CD4-positive, CD25-positive, alpha-beta regulatory T cell (primary cell): ENCODE measurements at regions not wholly inside any gene's neighbourhood (a gene's known extent, or its start where the extent isn't known, plus 50 kb on each side); places are given as distances from the start of the nearest gene placed in this dataset.
A peak's percentile ranks its signal among the peaks of the same experiment; 100 is the strongest.

Source experiments
- ATAC-seq, 2 donors: fragments of 150-1000 bp; cut with Tn5 transposase; one replicate each; pipeline ENCODE4 v1.10.0; 2021; ENCODE audit warnings: low read depth in 2 of 2, moderate number of reproducible peaks in 2 of 2, moderate library complexity in 1 of 2
- DNase-seq, 3 donors: peaks; one replicate each; pipeline versions ENCODE4 v3.0.0 to v3.0.0-alpha.2; 2012 to 2022; ENCODE audit warnings: mixed read lengths in 1 of 3
- H3K27ac ChIP-seq: one replicate; pipeline ENCODE4 v1.7.0; 2013; ENCODE audit warnings: mild to moderate bottlenecking, low read length; ENCODE audit not compliant: insufficient read depth, poor library complexity, severe bottlenecking
- H3K27me3 ChIP-seq: one replicate; pipeline ENCODE4 v1.7.0; 2013; ENCODE audit warnings: low read length; ENCODE audit not compliant: control insufficient read depth, insufficient read depth
- H3K36me3 ChIP-seq: one replicate; pipeline ENCODE4 v1.7.0; 2013; ENCODE audit warnings: mild to moderate bottlenecking, low read length, moderate library complexity; ENCODE audit not compliant: control insufficient read depth, insufficient read depth
- H3K4me1 ChIP-seq: 2 replicates; pipeline ENCODE4 v1.7.0; 2013; ENCODE audit warnings: mild to moderate bottlenecking, low read length; ENCODE audit not compliant: insufficient read depth, control insufficient read depth, poor library complexity, severe bottlenecking
- H3K4me3 ChIP-seq: one replicate; pipeline ENCODE4 v1.7.0; 2013; ENCODE audit warnings: low read depth, mild to moderate bottlenecking, low read length, moderate library complexity
- H3K9me3 ChIP-seq, 2 experiments: 1 replicate in 1 of 2; 2 replicates in 1 of 2; pipeline ENCODE4 v1.7.0; 2013; ENCODE audit warnings: low read length in 2 of 2, mild to moderate bottlenecking in 1 of 2, moderate library complexity in 1 of 2; ENCODE audit not compliant: control insufficient read depth in 2 of 2
- H3K27ac Mint-ChIP-seq, 3 donors: one replicate each; pipeline ENCODE4 v1.8.0; 2020 to 2022; ENCODE audit warnings: mild to moderate bottlenecking in 3 of 3, mixed read lengths in 3 of 3, moderate library complexity in 2 of 3
- H3K27me3 Mint-ChIP-seq: one replicate; pipeline ENCODE4 v1.8.0; 2022; ENCODE audit warnings: mild to moderate bottlenecking, mixed read lengths
- H3K36me3 Mint-ChIP-seq: one replicate; pipeline ENCODE4 v1.8.0; 2020; ENCODE audit warnings: mixed read lengths
- H3K4me1 Mint-ChIP-seq, 4 donors: one replicate each; pipeline ENCODE4 v1.8.0; 2020 to 2022; ENCODE audit warnings: mixed read lengths in 4 of 4, mild to moderate bottlenecking in 1 of 4
- H3K4me3 Mint-ChIP-seq, 4 donors: one replicate each; pipeline ENCODE4 v1.8.0; 2020 to 2022; ENCODE audit warnings: mild to moderate bottlenecking in 4 of 4, mixed read lengths in 4 of 4, moderate library complexity in 3 of 4
- H3K9me3 Mint-ChIP-seq, 7 donors: one replicate each; pipeline ENCODE4 v1.8.0; 2020 to 2022; ENCODE audit warnings: mixed read lengths in 7 of 7, mild to moderate bottlenecking in 3 of 7, moderate library complexity in 2 of 7

DNA sequence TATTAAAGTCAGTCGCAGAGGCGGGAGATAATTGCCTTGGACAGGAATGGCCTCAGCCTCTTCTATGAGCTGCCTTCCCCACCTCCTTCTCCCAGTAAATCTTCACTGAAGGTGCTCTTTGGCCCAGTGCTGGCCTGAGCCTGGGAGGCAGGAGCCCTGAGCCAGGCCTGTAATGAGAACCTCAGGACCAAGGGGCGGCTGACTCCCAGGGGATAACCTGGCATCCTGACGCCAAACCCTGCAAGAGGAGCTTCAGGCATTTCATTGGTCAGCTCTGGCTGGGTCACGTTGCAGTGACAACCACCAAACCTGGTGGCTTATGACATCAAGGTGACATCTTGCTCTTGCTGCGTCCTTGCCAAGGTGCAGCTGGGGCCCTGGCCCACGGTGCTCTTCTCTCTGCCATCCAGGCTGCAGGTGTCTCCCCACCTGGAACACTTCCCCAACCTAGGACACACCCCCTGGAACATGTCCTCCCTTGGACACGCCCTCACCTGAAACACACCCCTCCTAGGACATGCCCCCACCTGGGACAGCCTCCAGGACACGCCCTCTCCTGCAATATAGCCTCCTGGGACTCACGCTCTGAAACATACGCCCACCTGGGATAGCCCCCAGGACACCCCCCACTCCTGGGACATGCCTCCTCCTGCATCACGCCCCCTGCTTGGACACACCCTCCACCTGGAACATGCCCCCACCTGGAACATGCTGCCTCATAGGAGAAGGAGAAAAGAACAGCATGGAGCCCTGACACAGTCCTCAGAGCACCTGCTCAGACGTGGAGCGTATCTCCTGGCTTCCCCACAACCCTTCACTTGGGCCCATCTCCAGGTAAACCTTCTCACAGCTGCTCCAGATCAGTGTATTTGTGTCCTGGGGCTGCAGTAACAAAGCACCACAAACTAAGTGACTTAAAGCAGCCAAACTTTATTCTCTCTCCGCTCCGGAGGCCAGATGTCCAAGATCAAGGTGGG lies 333.6 kb downstream of the NPHP4 start:
- peaks cover 0 to 3% (median 0%) of the 10 kb centered on the region in 7 donors for H3K9me3 Mint-ChIP-seq
- peaks cover 0 to 3% (median under 1%) of the 10 kb centered on the region in 4 donors for H3K4me1 Mint-ChIP-seq
- no peak overlapping the region for H3K27ac ChIP-seq
- no peaks in the 10 kb centered on the region for H3K36me3 ChIP-seq
- peaks cover 2% of the 10 kb centered on the region for H3K27me3 Mint-ChIP-seq
- H3K4me3 ChIP-seq = no peak overlapping the region
- no peak for DNase-seq
- H3K27ac Mint-ChIP-seq = no peak overlapping the region
- H3K4me3 Mint-ChIP-seq = no peak overlapping the region
- H3K36me3 Mint-ChIP-seq = no peaks in the 10 kb centered on the region
- no peaks in the 10 kb centered on the region for H3K9me3 ChIP-seq
- H3K27me3 ChIP-seq = no peaks in the 10 kb centered on the region
- no peaks in the 10 kb centered on the region for H3K4me1 ChIP-seq
- no peak for ATAC-seq

DNA sequence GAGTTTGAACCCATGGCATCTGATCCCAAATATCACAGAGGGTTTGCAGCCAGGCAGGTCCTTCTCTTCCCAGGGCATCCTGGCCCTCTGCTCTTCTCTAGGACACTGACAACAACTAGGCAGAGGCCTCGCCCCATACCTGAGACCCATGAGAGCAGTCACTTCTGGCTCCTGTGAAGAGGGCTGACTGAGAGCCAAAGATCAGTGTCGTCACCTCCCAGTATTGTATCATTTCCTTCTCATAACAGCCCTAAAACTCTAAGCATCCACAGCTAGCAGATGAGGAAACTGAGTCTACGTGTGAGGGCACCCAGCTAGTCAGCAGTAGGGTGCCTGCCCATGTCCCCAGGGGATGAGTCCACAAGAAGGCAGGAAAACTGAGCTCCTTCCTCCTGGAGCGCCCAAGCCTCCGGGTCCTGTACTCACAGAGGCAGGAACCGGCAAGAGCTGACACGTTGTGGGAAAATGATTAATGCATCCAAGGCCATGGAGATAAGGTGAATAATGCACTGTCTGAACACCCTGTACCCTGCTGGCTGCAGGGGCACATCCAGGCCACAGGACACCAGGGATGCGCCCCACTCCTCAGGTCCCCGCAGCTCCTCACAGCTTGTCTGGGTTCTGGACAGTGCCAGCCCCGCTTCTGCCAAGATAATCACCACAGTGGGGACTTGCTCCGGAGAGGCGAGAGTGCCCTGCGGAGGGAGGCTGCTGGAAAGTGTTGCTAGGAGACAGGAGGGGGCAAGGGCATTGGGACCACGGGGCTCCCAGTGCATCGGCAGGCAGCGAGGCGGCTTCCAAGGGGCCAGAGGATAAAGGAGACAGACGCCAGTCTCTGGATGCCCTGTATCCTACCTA lies 340.0 kb downstream of the NPHP4 start:
- Mint-ChIP-seq H3K36me3 (no peaks in the 10 kb centered on the region), H3K9me3 (peaks cover 0 to 3% (median 0%) of the 10 kb centered on the region in 7 donors), H3K27me3 (peaks cover 15% of the 10 kb centered on the region), H3K4me1 (peaks cover 0 to 5% (median 0%) of the 10 kb centered on the region in 4 donors), H3K4me3 (no peak overlapping the region), H3K27ac (no peak overlapping the region)
- Histone ChIP-seq H3K4me3 (no peak overlapping the region), H3K4me1 (no peaks in the 10 kb centered on the region), H3K27me3 (no peaks in the 10 kb centered on the region), H3K9me3 (no peaks in the 10 kb centered on the region), H3K36me3 (no peaks in the 10 kb centered on the region), H3K27ac (no peak overlapping the region)
- DNase-seq = no peak
- no peak for ATAC-seq

DNA sequence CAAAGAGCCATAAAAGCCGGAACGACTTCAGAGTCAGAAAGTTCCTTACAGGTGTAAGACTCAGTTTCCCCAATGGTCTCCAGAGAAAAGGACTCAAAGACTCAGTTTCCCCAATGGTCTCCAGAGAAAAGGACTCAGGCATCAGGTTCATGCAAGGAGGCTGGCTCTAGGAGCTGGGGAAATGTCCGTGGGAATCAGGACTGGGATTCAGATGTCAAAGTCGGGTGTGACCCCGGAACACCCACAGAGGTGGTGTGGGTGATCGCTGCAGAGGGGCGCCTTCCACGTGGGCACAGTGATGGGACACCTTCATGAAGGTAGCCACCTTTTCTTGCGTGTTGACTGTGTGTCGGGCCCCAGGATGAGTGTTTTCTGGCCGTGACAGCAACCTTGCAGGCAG lies 340.8 kb downstream of the NPHP4 start:
- Histone ChIP-seq H3K9me3 (no peaks in the 10 kb centered on the region), H3K27me3 (no peaks in the 10 kb centered on the region), H3K4me3 (no peak overlapping the region), H3K36me3 (no peaks in the 10 kb centered on the region), H3K4me1 (no peaks in the 10 kb centered on the region), H3K27ac (no peak overlapping the region)
- peaks cover 0 to 5% (median 0%) of the 10 kb centered on the region in 4 donors for H3K4me1 Mint-ChIP-seq
- H3K36me3 Mint-ChIP-seq = no peaks in the 10 kb centered on the region
- ATAC-seq = no peak
- H3K27me3 Mint-ChIP-seq = peaks cover 15% of the 10 kb centered on the region
- no peak for DNase-seq
- no peak overlapping the region for H3K27ac Mint-ChIP-seq
- H3K9me3 Mint-ChIP-seq = peaks cover 0 to 3% (median 0%) of the 10 kb centered on the region in 7 donors
- no peak overlapping the region for H3K4me3 Mint-ChIP-seq

DNA sequence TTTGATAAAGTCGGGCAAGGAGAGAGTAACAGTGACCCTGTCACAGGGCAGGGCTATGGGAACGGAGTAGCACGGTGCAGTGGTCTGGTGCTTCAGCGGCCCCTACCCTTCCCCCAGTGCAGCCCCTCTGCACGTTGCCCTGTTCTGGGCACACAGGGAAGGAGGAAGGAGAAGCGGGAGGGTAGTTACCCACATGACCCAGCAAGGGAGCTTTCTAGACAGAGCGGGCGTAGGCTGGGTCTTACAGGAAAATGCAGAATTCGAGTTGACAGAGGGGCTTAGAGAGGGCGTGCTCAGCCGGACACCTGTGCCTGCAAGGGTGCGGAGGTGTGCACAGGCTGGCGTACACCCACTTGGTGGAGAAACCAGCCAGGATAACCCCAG lies 341.2 kb downstream of the NPHP4 start:
- ATAC-seq (no peak), DNase-seq (no peak)
- Mint-ChIP-seq H3K4me3 (no peak overlapping the region), H3K4me1 (peaks cover 0 to 5% (median 0%) of the 10 kb centered on the region in 4 donors), H3K27ac (no peak overlapping the region), H3K27me3 (peaks cover 15% of the 10 kb centered on the region), H3K9me3 (peaks cover 0 to 3% (median 0%) of the 10 kb centered on the region in 7 donors), H3K36me3 (no peaks in the 10 kb centered on the region)
- Histone ChIP-seq H3K27ac (no peak overlapping the region), H3K4me3 (no peak overlapping the region), H3K36me3 (no peaks in the 10 kb centered on the region), H3K27me3 (no peaks in the 10 kb centered on the region), H3K9me3 (no peaks in the 10 kb centered on the region), H3K4me1 (no peaks in the 10 kb centered on the region)

DNA sequence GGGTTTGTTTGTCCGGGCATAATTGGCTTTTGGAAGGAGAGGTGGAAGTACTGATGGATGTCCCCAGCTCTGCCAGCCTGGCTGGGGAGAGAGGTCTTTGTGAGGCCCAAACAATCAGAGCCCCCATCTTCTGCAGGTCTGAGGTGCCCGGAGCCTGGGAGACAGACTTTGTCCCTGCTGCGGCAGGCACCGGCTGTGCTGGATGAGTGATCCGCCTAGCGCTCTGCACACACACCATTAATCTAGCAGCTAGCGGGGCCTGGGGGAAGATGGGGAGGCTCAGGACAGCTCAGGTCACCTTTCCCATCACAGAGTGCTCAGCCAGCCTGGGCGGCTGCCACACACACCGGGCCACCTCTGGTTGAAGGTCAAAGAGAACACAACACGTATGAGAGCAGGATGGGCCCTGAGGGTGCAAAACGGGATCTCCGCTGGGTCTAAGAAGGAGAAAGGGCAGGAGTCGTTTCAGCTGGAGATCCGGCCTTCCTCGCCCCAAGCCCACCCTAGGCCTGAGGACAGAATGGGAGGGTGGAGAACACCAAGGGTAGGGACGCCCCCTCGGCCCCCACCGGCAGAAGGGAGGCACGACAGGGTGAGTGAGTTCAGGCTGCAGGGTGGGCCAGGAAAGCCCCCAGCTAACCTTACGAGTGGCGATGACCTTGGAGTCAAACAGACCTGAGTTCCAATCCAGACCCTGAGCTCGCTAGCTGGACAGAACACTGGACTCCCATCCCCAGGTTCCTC lies 341.8 kb downstream of the NPHP4 start:
- Mint-ChIP-seq H3K4me3 (no peak overlapping the region), H3K9me3 (peaks cover 0 to 5% (median 2%) of the 10 kb centered on the region in 7 donors), H3K36me3 (no peaks in the 10 kb centered on the region), H3K27ac (no peak overlapping the region), H3K27me3 (peaks cover 15% of the 10 kb centered on the region), H3K4me1 (peaks cover 0 to 5% (median 0%) of the 10 kb centered on the region in 4 donors)
- Histone ChIP-seq H3K27ac (no peak overlapping the region), H3K9me3 (no peaks in the 10 kb centered on the region), H3K36me3 (no peaks in the 10 kb centered on the region), H3K4me1 (no peaks in the 10 kb centered on the region), H3K4me3 (no peak overlapping the region), H3K27me3 (no peaks in the 10 kb centered on the region)
- ATAC-seq = no peak
- no peak for DNase-seq

DNA sequence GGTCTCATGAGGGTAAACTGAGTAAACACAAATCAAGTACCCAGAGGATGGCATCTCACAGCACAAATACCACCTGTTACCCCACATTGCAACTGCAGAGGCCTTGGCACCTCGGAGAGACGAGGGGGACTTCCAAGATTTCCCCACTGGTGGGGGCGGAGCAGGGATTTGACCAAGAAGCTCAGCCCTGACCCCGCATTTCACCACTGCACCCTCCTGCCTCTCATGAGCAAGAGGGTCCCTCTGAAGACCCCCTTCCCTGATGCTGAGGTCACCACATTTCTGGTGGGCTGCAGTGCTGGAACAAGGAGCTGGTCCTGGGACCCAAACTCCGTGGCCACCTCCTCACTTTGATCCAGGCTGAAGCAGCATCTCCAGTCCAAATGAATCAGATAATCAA lies 342.4 kb downstream of the NPHP4 start:
- no peaks in the 10 kb centered on the region for H3K36me3 ChIP-seq
- H3K4me3 ChIP-seq = no peak overlapping the region
- no peaks in the 10 kb centered on the region for H3K9me3 ChIP-seq
- no peak for ATAC-seq
- Mint-ChIP-seq H3K27ac (no peak overlapping the region), H3K4me1 (peaks cover 0 to 5% (median 0%) of the 10 kb centered on the region in 4 donors), H3K27me3 (peaks cover 15% of the 10 kb centered on the region), H3K36me3 (no peaks in the 10 kb centered on the region), H3K9me3 (peaks cover 0 to 5% (median 3%) of the 10 kb centered on the region in 7 donors), H3K4me3 (no peak overlapping the region)
- no peak overlapping the region for H3K27ac ChIP-seq
- no peaks in the 10 kb centered on the region for H3K4me1 ChIP-seq
- DNase-seq = no peak
- no peaks in the 10 kb centered on the region for H3K27me3 ChIP-seq

DNA sequence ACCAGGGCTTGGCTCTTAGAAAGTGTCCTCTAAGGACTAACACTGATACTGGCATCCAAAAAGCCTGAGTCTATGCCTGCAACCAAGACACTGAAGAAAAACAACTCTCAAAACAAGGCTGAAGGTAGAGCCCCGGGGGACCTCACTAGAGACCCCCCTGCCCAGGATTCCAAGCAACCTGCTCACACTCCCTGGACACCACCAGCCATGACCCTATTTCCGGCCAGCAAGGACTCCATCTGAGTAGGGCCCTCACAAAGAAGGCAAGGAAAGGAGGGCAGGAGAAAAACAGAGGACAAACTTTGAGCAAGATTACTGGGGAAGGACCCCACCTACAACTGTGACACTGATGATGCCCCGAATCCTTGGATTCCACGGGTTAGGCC lies 343.1 kb downstream of the NPHP4 start:
- no peak overlapping the region for H3K4me3 Mint-ChIP-seq
- peaks cover 15% of the 10 kb centered on the region for H3K27me3 Mint-ChIP-seq
- peak overlapping the region in 1 of 3 donors; percentile 11 for H3K27ac Mint-ChIP-seq
- Histone ChIP-seq H3K27ac (no peak overlapping the region), H3K27me3 (no peaks in the 10 kb centered on the region), H3K36me3 (no peaks in the 10 kb centered on the region), H3K9me3 (no peaks in the 10 kb centered on the region), H3K4me3 (no peak overlapping the region), H3K4me1 (no peaks in the 10 kb centered on the region)
- H3K9me3 Mint-ChIP-seq = peaks cover 0 to 5% (median 3%) of the 10 kb centered on the region in 7 donors
- H3K4me1 Mint-ChIP-seq = peaks cover 0 to 5% (median 0%) of the 10 kb centered on the region in 4 donors
- no peak for ATAC-seq
- DNase-seq = no peak
- no peaks in the 10 kb centered on the region for H3K36me3 Mint-ChIP-seq
